ENCODE measurements at regions not wholly inside any gene's neighbourhood (a gene's known extent, or its start where the extent isn't known, plus 50 kb on each side); places are given as distances from the start of the nearest gene placed in this dataset.

GRCh38 chr4:83178029-83178428 is 63.5 kb upstream of the PLAC8 start:
- TF ChIP-seq OSR1 (CRISPR knock-in tag; IDR thresholded peaks at IDR 0.05) (no peak), CSDC2 (CRISPR knock-in tag; IDR thresholded peaks at IDR 0.05) (no peak), CSRNP3 (CRISPR knock-in tag; IDR thresholded peaks at IDR 0.05) (no peak), ZNF70 (CRISPR knock-in tag; IDR thresholded peaks at IDR 0.05) (no peak), ZFP30 (CRISPR knock-in tag; IDR thresholded peaks at IDR 0.05) (no peak), ISL1 (CRISPR knock-in tag; IDR thresholded peaks at IDR 0.05) (no peak), TOX (CRISPR knock-in tag; IDR thresholded peaks at IDR 0.05; ENCODE audit: borderline replicate concordance) (no peak), PATZ1 (CRISPR knock-in tag; IDR thresholded peaks at IDR 0.05; ENCODE audit: borderline replicate concordance) (no peak), ZC3H10 (CRISPR knock-in tag; IDR thresholded peaks at IDR 0.05) (no peak), CREB5 (CRISPR knock-in tag; IDR thresholded peaks at IDR 0.05; ENCODE audit: low read depth) (no peak), ZNF8 (CRISPR knock-in tag; IDR thresholded peaks at IDR 0.05) (no peak), SNAI2 (CRISPR knock-in tag; IDR thresholded peaks at IDR 0.05) (no peak), ARNTL (CRISPR knock-in tag; IDR thresholded peaks at IDR 0.05; ENCODE audit: borderline replicate concordance, low read depth) (no peak), POU6F1 (CRISPR knock-in tag; IDR thresholded peaks at IDR 0.05; ENCODE audit: borderline replicate concordance, low read depth) (no peak), TCF4 (CRISPR knock-in tag; IDR thresholded peaks at IDR 0.05; ENCODE audit: borderline replicate concordance) (no peak), BACH2 (CRISPR knock-in tag; IDR thresholded peaks at IDR 0.05; ENCODE audit: borderline replicate concordance) (no peak), ZFP3 (CRISPR knock-in tag; IDR thresholded peaks at IDR 0.05) (no peak), RARB (CRISPR knock-in tag; IDR thresholded peaks at IDR 0.05) (no peak), ESRRG (CRISPR knock-in tag; IDR thresholded peaks at IDR 0.05) (no peak)
- ATAC-seq, result no peak

- TF ChIP-seq BACH2 (CRISPR knock-in tag; IDR thresholded peaks at IDR 0.05; ENCODE audit: borderline replicate concordance), result no peak
- no peak for ATAC-seq
Measured at GRCh38 chr4:83177182-83177581, 62.7 kb upstream of the PLAC8 start.

GRCh38 chr4:83174844-83175414 is 60.4 kb upstream of the PLAC8 start:
- no peak for ATAC-seq

More at GRCh38 chr4:83174844-83175414, 60.4 kb upstream of the PLAC8 start:
- TF ChIP-seq CSRNP3 (CRISPR knock-in tag; IDR thresholded peaks at IDR 0.05) (no peak), GLIS3 (CRISPR knock-in tag; IDR thresholded peaks at IDR 0.05) (no peak), CSDC2 (CRISPR knock-in tag; IDR thresholded peaks at IDR 0.05) (no peak), CREB5 (CRISPR knock-in tag; IDR thresholded peaks at IDR 0.05; ENCODE audit: low read depth) (no peak), POU6F1 (CRISPR knock-in tag; IDR thresholded peaks at IDR 0.05; ENCODE audit: borderline replicate concordance, low read depth) (no peak), ESRRG (CRISPR knock-in tag; IDR thresholded peaks at IDR 0.05) (no peak), TOX (CRISPR knock-in tag; IDR thresholded peaks at IDR 0.05; ENCODE audit: borderline replicate concordance) (no peak), ZNF8 (CRISPR knock-in tag; IDR thresholded peaks at IDR 0.05) (no peak), PATZ1 (CRISPR knock-in tag; IDR thresholded peaks at IDR 0.05; ENCODE audit: borderline replicate concordance) (no peak), ZNF70 (CRISPR knock-in tag; IDR thresholded peaks at IDR 0.05) (no peak), ZNF565 (CRISPR knock-in tag; conservative IDR thresholded peaks at IDR 0.05; ENCODE audit: low read depth) (no peak), ZFP3 (CRISPR knock-in tag; IDR thresholded peaks at IDR 0.05) (no peak), ISL1 (CRISPR knock-in tag; IDR thresholded peaks at IDR 0.05) (no peak), PPARA (CRISPR knock-in tag; IDR thresholded peaks at IDR 0.05; ENCODE audit: borderline replicate concordance) (no peak)
